CD4-positive, alpha-beta T cell treated with Interleukin-17A for 1 hour (primary cell): ENCODE measurements at regions not wholly inside any gene's neighbourhood (a gene's known extent, or its start where the extent isn't known, plus 50 kb on each side); places are given as distances from the start of the nearest gene placed in this dataset.

Experiments
- DNase-seq: peaks from one replicate; pipeline ENCODE4 v3.0.0-alpha.2; 2020

- DNase-seq = no peak
These were observed 97.2 kb downstream of the TRIM36 start for GRCh38 chr5:115072266-115073064.

- DNase-seq = no peak
These were observed 99.0 kb downstream of the TRIM36 start for GRCh38 chr5:115070737-115071136.

- DNase-seq = no peak
These were observed 100.4 kb downstream of the TRIM36 start for GRCh38 chr5:115069087-115069968.

GRCh38 chr5:115068239-115069086 is 101.2 kb downstream of the TRIM36 start:
- DNase-seq = peak; percentile 66

GRCh38 chr5:115064380-115064779 is 105.3 kb downstream of the TRIM36 start:
- DNase-seq = no peak

GRCh38 chr5:115054387-115054951 is 115.2 kb downstream of the TRIM36 start:
- DNase-seq = no peak

- no peak for DNase-seq
These were observed 116.8 kb downstream of the TRIM36 start for GRCh38 chr5:115052948-115053347.

GRCh38 chr5:115050866-115051265 is 118.8 kb downstream of the TRIM36 start:
- no peak for DNase-seq

- DNase-seq = no peak
These were observed 135.8 kb downstream of the TRIM36 start for GRCh38 chr5:115033861-115034260.

- DNase-seq = no peak
These were observed 141.2 kb downstream of the TRIM36 start for GRCh38 chr5:115028557-115028956.

GRCh38 chr5:115024922-115025321 is 144.8 kb downstream of the TRIM36 start:
- no peak for DNase-seq

- no peak for DNase-seq
These were observed 147.4 kb downstream of the TRIM36 start for GRCh38 chr5:115022303-115022702.

- no peak for DNase-seq
These were observed 153.1 kb downstream of the TRIM36 start for GRCh38 chr5:115016646-115017045.

- no peak for DNase-seq
These were observed 170.5 kb downstream of the TRIM36 start for GRCh38 chr5:114999176-114999575.

GRCh38 chr5:114989512-114989911 is 180.2 kb downstream of the TRIM36 start:
- DNase-seq = no peak

GRCh38 chr5:114988096-114988495 is 181.6 kb downstream of the TRIM36 start:
- no peak for DNase-seq

- DNase-seq = no peak
These were observed 184.9 kb downstream of the TRIM36 start for GRCh38 chr5:114984796-114985195.

GRCh38 chr5:114981111-114981510 is 188.6 kb downstream of the TRIM36 start:
- no peak for DNase-seq

GRCh38 chr5:114977979-114978573 is 191.6 kb downstream of the TRIM36 start:
- no peak for DNase-seq

GRCh38 chr5:114969482-114969881 is 200.2 kb downstream of the TRIM36 start:
- no peak for DNase-seq

- DNase-seq = no peak
These were observed 212.3 kb downstream of the TRIM36 start for GRCh38 chr5:114957384-114957783.

GRCh38 chr5:114953565-114953964 is 216.1 kb downstream of the TRIM36 start:
- DNase-seq = no peak
